ENCODE measurements at regions not wholly inside any gene's neighbourhood (a gene's known extent, or its start where the extent isn't known, plus 50 kb on each side); places are given as distances from the start of the nearest gene placed in this dataset.

GRCh38 chr4:181682367-181683047 lies 560.7 kb upstream of the TENM3 start:
- H3K4me3 ChIP-seq (replicated peaks; ENCODE audit: low read depth, low read length) = no peak overlapping the region
- no peak for TF ChIP-seq CTCF (IDR thresholded peaks at IDR 0.05; ENCODE audit: low read depth, low read length, missing control alignments)
- DNase-seq (ENCODE audit: extremely low read depth, low read depth) = no peak

- no peak overlapping the region for H3K4me3 ChIP-seq (replicated peaks; ENCODE audit: low read depth, low read length)
- TF ChIP-seq CTCF (IDR thresholded peaks at IDR 0.05; ENCODE audit: low read depth, low read length, missing control alignments) = no peak
- DNase-seq (ENCODE audit: extremely low read depth, low read depth) = no peak
Measured at GRCh38 chr4:181684310-181684709, 558.9 kb upstream of the TENM3 start.

- no peak for DNase-seq (ENCODE audit: extremely low read depth, low read depth)
- H3K4me3 ChIP-seq (replicated peaks; ENCODE audit: low read depth, low read length) = no peak overlapping the region
- TF ChIP-seq CTCF (IDR thresholded peaks at IDR 0.05; ENCODE audit: low read depth, low read length, missing control alignments) = no peak
Measured at GRCh38 chr4:181685461-181685860, 557.7 kb upstream of the TENM3 start.

GRCh38 chr4:181685911-181686310 lies 557.3 kb upstream of the TENM3 start:
- no peak overlapping the region for H3K4me3 ChIP-seq (replicated peaks; ENCODE audit: low read depth, low read length)
- TF ChIP-seq CTCF (IDR thresholded peaks at IDR 0.05; ENCODE audit: low read depth, low read length, missing control alignments) = no peak

GRCh38 chr4:181687116-181687515 lies 556.1 kb upstream of the TENM3 start:
- DNase-seq (ENCODE audit: extremely low read depth, low read depth) = no peak
- no peak for TF ChIP-seq CTCF (IDR thresholded peaks at IDR 0.05; ENCODE audit: low read depth, low read length, missing control alignments)
- H3K4me3 ChIP-seq (replicated peaks; ENCODE audit: low read depth, low read length) = no peak overlapping the region

More at GRCh38 chr4:181685911-181686310, 557.3 kb upstream of the TENM3 start:
- peak; percentile 38 for DNase-seq (ENCODE audit: extremely low read depth, low read depth)

- no peak for DNase-seq (ENCODE audit: extremely low read depth, low read depth)
- H3K4me3 ChIP-seq (replicated peaks; ENCODE audit: low read depth, low read length) = no peak overlapping the region
- no peak for TF ChIP-seq CTCF (IDR thresholded peaks at IDR 0.05; ENCODE audit: low read depth, low read length, missing control alignments)
Measured at GRCh38 chr4:181688432-181688831, 554.8 kb upstream of the TENM3 start.

- TF ChIP-seq CTCF (IDR thresholded peaks at IDR 0.05; ENCODE audit: low read depth, low read length, missing control alignments) = no peak
- no peak overlapping the region for H3K4me3 ChIP-seq (replicated peaks; ENCODE audit: low read depth, low read length)
- no peak for DNase-seq (ENCODE audit: extremely low read depth, low read depth)
Measured at GRCh38 chr4:181688872-181689271, 554.3 kb upstream of the TENM3 start.

Data from HFF-Myc (cell line).